Aorta (tissue), 5 donors: ENCODE measurements at regions not wholly inside any gene's neighbourhood (a gene's known extent, or its start where the extent isn't known, plus 50 kb on each side); places are given as distances from the start of the nearest gene placed in this dataset.

Experiments
- ATAC-seq: fragments of 200-7000 bp; cut with Tn5 transposase; one replicate; pipeline ENCODE4 v1.9.1; 2022; ENCODE audit warnings: moderate library complexity; ENCODE audit not compliant: low FRiP score
- DNase-seq, 2 donors: peaks; one replicate each; pipeline ENCODE4 v3.0.0-alpha.2; 2020
- H3K27ac ChIP-seq, 2 donors: one replicate each; pipeline ENCODE4 v1.5.1; 2013; ENCODE audit warnings: low read length in 2 of 2, mild to moderate bottlenecking in 2 of 2, moderate library complexity in 2 of 2, control low read depth in 1 of 2, inconsistent platforms in 1 of 2, low read depth in 1 of 2
- H3K27me3 ChIP-seq, 2 donors: one replicate each; pipeline ENCODE4 v1.6.1; 2013; ENCODE audit warnings: control low read depth in 1 of 2, low read length in 1 of 2, mild to moderate bottlenecking in 1 of 2, moderate library complexity in 1 of 2; ENCODE audit not compliant: insufficient read depth in 2 of 2, control insufficient read depth in 1 of 2
- H3K36me3 ChIP-seq, 2 donors: one replicate each; pipeline ENCODE4 v1.6.1; 2013; ENCODE audit warnings: control low read depth in 1 of 2, low read length in 1 of 2, mild to moderate bottlenecking in 1 of 2; ENCODE audit not compliant: insufficient read depth in 2 of 2, control insufficient read depth in 1 of 2
- H3K4me1 ChIP-seq, 2 donors: one replicate each; pipeline ENCODE4 v1.6.1; 2013; ENCODE audit warnings: low read length in 2 of 2, control low read depth in 1 of 2, mild to moderate bottlenecking in 1 of 2, moderate library complexity in 1 of 2; ENCODE audit not compliant: insufficient read depth in 2 of 2, control insufficient read depth in 1 of 2
- H3K4me3 ChIP-seq, 2 donors: one replicate each; pipeline ENCODE4 v1.5.1; 2013; ENCODE audit warnings: low read length in 2 of 2, control low read depth in 1 of 2, mild to moderate bottlenecking in 1 of 2
- H3K9me3 ChIP-seq: one replicate; pipeline ENCODE4 v1.6.1; 2013; ENCODE audit warnings: mild to moderate bottlenecking, low read length; ENCODE audit not compliant: control insufficient read depth
- WGBS, 2 donors: extraction: QIAGEN DNeasy Blood & Tissue Kit; methylation state at CpG; one replicate each; pipeline ENCODE4 v1.1.7; 2013; 5-methylcytosine and 5-hydroxymethylcytosine counted together
- intact Hi-C, 2 donors: fragments of 100-400 bp; cut with DNase I; formaldehyde crosslinking; loops; one replicate each; pipeline versions ENCODE4 v1.14.2 to v1.15.0; 2022
- donor health status: healthy with polysubstance abuse.
- donor health status: Bipolar disorder and iron deficiency.
- donor health status: DM: no; HTN: no; CAD: no.
- donor health status: DM: no; HTN: no; CAD: no.
- donor health status: DM: yes; HTN: yes; CAD: no.

DNA sequence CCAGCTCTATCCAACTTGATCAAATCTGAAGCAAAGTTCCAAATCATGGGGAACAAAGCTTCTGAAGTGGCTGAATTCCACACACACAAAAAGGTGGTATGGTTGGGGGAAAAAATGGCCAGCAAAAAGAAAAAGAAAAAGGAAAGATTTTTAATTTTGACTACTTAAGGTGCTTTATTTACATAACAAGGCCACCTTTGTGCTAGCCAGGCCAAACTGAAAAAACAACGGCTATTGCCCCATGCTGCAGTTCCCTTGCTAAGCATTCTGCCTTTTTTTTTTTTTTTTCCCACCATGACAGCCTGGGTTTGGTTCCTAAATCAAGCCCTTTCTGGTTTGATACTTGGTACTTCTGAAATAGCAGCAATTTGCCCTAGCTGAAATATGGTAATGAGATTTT lies 66.5 kb upstream of the DAZL start:
- H3K9me3 ChIP-seq, result no peaks in the 10 kb centered on the region
- 35 to 59% methylated on average over 1 of the region's 1 CpG for WGBS, 2 donors
- no peak overlapping the region for H3K27ac ChIP-seq
- H3K4me1 ChIP-seq, result no peaks in the 10 kb centered on the region
- H3K36me3 ChIP-seq, result no peaks in the 10 kb centered on the region
- DNase-seq (no peak), ATAC-seq (no peak)
- intact Hi-C loops, result no loop called here
- H3K27me3 ChIP-seq, result no peaks in the 10 kb centered on the region
- H3K4me3 ChIP-seq, result no peak overlapping the region

DNA sequence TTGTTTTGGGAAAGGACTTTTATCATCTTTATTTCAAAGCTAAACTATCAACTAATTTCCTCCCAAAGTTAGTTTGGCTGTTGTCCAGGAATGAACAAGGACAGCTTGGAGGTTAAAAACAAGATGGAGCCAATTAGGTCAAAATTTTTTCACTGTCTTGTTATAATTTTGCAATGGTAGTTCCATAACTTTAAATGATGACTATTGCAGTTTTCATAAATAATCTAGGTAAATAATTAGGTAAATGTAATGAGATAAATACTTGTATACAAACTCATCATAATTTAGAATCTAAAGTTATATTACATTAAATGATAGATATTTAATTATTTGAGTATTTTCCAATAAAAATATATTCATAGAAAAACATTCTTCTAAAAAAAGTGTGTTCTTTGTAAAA lies 68.3 kb upstream of the DAZL start:
- intact Hi-C loops, result no loop called here

DNA sequence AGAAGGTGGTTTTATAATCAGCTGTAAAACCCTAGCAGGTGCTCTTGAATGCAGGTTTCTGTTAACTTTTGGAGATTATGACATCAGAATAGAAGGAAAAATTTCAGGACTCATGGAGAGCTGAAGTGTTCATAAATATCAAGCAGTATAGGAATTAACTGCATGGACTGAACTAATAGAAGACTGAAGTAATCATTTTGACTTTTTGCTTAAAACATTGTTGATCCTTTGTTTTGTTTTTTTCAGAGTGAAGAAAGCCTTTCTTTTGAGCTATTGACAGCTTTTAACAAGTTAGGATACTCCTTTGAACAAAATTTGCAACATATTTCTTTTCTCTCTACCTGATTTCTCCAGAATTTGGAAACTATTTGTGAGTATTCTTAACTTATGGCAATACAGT lies 70.6 kb upstream of the DAZL start:
- ATAC-seq (no peak), DNase-seq (no peak)
- Histone ChIP-seq H3K4me1 (no peaks in the 10 kb centered on the region), H3K4me3 (no peak overlapping the region), H3K36me3 (no peaks in the 10 kb centered on the region), H3K9me3 (no peaks in the 10 kb centered on the region), H3K27me3 (no peaks in the 10 kb centered on the region), H3K27ac (no peak overlapping the region)
- intact Hi-C loops, result no loop called here

More for the DNA sequence above, 68.3 kb upstream of the DAZL start:
- H3K36me3 ChIP-seq, result no peaks in the 10 kb centered on the region
- ATAC-seq (no peak), DNase-seq (no peak)
- no peaks in the 10 kb centered on the region for H3K4me1 ChIP-seq
- no peaks in the 10 kb centered on the region for H3K27me3 ChIP-seq
- H3K27ac ChIP-seq, result no peak overlapping the region
- H3K9me3 ChIP-seq, result no peaks in the 10 kb centered on the region
- no peak overlapping the region for H3K4me3 ChIP-seq

DNA sequence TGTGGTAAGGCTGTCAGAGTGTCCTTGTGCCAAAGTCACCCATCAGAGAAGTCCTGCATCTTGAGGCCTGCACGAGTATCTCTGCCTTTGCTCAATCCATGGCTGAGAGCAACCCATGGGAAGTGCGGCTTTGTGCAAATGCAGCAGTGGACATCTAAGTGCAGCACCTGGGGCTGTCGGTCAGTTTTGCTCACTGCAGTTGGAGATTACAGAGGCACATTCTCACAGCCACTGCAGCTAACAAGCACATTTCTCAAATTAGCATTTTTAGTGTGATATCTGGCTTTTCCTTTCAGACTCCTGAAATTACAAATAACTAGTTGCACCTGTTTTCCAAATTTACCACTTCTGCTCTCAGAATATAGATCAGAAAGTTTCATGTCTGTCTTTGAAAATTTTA lies 81.5 kb upstream of the DAZL start:
- H3K9me3 ChIP-seq, result peaks cover 2% of the 10 kb centered on the region
- 86 to 96% methylated on average over 3 of the region's 3 CpGs for WGBS, 2 donors
- DNase-seq (no peak), ATAC-seq (no peak)
- no peak overlapping the region for H3K27ac ChIP-seq
- H3K27me3 ChIP-seq, result no peaks in the 10 kb centered on the region
- no peak overlapping the region for H3K4me3 ChIP-seq
- no peaks in the 10 kb centered on the region for H3K4me1 ChIP-seq
- H3K36me3 ChIP-seq, result no peaks in the 10 kb centered on the region
- intact Hi-C loops, result no loop called here

DNA sequence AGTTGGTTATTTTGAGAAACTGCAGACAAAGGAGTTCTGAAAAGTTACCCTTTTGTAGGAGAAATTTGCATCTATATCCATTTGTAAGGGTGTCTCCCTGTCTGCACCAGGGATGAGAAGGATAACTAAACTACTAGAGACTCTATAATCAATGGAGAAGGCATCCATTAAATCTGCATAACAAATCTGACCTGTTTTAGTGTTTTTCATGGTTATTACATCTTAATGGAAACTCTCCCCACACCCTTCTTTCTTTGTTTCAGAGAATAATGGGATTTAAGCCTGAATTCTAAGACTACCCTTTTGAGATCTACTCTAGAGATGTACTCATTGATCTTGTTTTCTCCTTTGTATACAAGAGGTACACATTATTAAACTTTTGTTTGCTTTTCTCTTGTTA lies 82.0 kb upstream of the DAZL start:
- ATAC-seq (no peak), DNase-seq (no peak)
- Histone ChIP-seq H3K9me3 (peaks cover 2% of the 10 kb centered on the region), H3K27me3 (no peaks in the 10 kb centered on the region), H3K27ac (no peak overlapping the region), H3K36me3 (no peaks in the 10 kb centered on the region), H3K4me1 (no peaks in the 10 kb centered on the region), H3K4me3 (no peak overlapping the region)
- intact Hi-C loops, result no loop called here

DNA sequence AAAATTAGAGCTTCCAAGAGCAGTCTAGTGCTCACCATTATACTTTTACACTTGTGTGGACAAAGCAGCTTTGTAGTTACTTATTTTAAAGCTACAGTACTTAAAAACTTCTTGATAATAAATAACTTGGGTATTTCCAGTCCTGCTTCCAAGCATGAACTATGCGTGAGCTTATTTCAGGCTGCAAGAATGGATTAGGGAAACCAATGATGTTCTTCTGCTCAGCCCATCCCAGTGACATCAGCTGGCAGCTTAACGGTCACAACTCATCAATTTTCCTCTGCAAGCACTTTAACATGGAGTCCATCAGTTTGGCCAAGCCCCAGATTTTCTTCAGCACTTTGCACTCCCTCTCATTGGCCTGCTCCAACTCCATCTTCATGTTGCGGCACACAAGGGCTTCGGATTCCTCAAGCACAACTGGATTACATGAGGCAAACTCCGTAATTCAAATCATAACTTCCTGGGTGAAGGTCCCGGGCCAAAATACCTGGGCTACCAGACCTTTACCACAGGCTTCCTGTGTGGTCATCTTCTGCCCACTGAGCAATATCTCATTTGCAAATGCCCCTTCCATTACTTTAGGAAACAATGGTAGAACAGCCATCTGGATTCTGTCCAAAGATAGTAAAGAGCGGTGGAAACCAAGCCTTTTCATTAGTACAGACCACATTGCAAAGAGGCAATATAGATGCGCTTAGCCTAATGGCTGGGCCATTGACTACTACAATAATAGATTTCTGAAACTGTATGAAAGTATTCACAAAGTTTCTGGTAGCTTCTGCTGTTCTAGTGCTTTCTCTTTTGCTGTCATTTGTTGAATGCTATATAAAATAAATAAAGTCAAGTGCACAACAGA lies 87.5 kb upstream of the DAZL start:
- 83 to 84% methylated on average over 8 of the region's 8 CpGs for WGBS, 2 donors
- Histone ChIP-seq H3K4me3 (no peak overlapping the region), H3K9me3 (peaks cover 2% of the 10 kb centered on the region), H3K27ac (no peak overlapping the region), H3K4me1 (peaks cover 0 to 2% of the 10 kb centered on the region in 2 donors), H3K27me3 (no peaks in the 10 kb centered on the region), H3K36me3 (no peaks in the 10 kb centered on the region)
- DNase-seq (no peak), ATAC-seq (no peak)
- intact Hi-C loops, result no loop called here

DNA sequence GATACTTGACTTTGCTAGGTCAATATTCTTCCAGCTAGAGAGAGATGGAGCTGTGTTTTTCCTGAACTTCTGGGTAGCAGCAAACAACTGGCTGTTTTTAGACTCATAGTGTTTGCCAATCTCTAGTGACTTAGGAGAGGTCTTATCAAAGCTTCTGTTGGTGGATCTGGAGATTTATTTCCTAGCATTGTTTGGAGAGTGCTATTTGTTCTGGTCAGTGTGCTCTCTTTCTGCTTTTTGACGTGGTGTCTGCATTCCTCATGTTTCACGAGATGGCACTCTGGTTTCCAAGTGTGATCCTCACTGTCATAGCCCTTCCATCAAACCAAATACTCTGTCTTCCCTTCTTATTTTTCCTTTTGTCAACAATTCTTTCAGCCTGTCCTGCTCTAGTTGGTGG lies 88.6 kb upstream of the DAZL start:
- 61 to 75% methylated on average over 2 of the region's 2 CpGs for WGBS, 2 donors
- no peaks in the 10 kb centered on the region for H3K36me3 ChIP-seq
- no peak for ATAC-seq
- no peak overlapping the region for H3K4me3 ChIP-seq
- no peak for DNase-seq
- H3K4me1 ChIP-seq, result peaks cover 0 to 2% of the 10 kb centered on the region in 2 donors
- H3K27ac ChIP-seq, result no peak overlapping the region
- intact Hi-C loops, result no loop called here
- H3K27me3 ChIP-seq, result no peaks in the 10 kb centered on the region
- H3K9me3 ChIP-seq, result peaks cover 1% of the 10 kb centered on the region

DNA sequence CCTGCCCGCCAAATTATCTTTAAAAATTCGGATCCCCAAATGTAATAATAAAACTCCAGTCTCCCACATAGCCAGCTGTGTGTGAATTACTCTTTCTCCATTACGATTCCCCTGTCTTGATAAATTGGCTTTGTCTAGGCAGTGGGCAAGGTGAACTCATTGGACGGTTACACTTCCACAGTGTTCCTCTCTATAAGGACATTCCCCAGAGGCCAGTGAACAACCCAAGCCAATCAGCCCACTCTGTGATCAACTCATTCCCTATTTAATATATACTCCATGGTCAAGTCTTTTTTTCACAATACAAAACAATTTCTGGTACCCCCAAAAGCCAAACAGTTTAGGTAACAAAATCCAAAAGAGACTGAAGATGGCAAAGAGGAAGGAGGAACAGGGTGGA lies 90.5 kb upstream of the DAZL start:
- Histone ChIP-seq H3K36me3 (no peaks in the 10 kb centered on the region), H3K27me3 (no peaks in the 10 kb centered on the region), H3K9me3 (no peaks in the 10 kb centered on the region), H3K4me1 (peaks cover 0 to 2% of the 10 kb centered on the region in 2 donors), H3K4me3 (no peak overlapping the region), H3K27ac (no peak overlapping the region)
- DNase-seq (no peak), ATAC-seq (no peak)
- intact Hi-C loops, result no loop called here
- WGBS, 2 donors, result 82 to 84% methylated on average over 4 of the region's 4 CpGs

DNA sequence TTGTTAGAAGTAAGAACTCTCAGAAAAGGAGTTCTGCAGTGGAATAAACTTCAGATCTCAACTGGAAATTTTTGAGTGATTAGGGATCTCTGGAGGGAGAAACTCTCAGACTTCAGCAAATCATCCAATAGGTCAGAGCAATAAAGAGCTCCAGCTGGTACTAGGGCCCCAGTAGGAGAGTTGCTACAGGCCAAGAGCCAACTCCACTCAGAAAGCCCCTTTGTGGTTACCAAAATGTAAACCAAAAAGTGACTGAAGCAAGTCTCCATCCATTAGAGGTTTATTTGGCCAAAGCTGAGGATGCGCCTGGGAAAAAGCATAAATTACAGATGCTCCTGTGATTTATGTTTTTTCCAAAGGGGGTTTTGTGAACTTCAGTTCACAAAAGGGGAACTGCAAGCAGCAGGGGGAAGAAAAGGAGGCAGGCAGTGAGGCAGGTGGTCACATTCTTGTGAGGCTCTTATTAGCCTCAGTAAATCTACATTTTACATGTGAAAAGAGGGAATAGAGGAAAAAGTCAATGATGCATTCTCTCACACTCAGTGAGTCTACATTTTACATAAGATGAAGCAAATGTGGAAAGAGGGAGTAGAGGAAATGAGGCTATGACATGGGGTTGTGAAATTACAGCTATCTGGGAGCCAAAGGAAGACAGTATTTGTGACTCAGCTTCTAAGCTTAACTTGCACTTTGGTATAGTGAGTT lies 92.4 kb upstream of the DAZL start:
- ATAC-seq (no peak), DNase-seq (no peak)
- no peak overlapping the region for H3K27ac ChIP-seq
- H3K9me3 ChIP-seq, result no peaks in the 10 kb centered on the region
- no peak overlapping the region for H3K4me3 ChIP-seq
- WGBS, 2 donors, result 87 to 92% methylated on average over 1 of the region's 1 CpG
- H3K36me3 ChIP-seq, result no peaks in the 10 kb centered on the region
- H3K4me1 ChIP-seq, result peaks cover 0 to 2% of the 10 kb centered on the region in 2 donors
- intact Hi-C loops, result no loop called here
- H3K27me3 ChIP-seq, result no peaks in the 10 kb centered on the region
